Medulla oblongata (tissue), 1 donor: ENCODE measurements at regions not wholly inside any gene's neighbourhood (a gene's known extent, or its start where the extent isn't known, plus 50 kb on each side); places are given as distances from the start of the nearest gene placed in this dataset.

Source experiments
- DNase-seq: peaks from one replicate; pipeline ENCODE4 v3.0.0-alpha.2; 2015; ENCODE audit errors: extremely low spot score

DNA sequence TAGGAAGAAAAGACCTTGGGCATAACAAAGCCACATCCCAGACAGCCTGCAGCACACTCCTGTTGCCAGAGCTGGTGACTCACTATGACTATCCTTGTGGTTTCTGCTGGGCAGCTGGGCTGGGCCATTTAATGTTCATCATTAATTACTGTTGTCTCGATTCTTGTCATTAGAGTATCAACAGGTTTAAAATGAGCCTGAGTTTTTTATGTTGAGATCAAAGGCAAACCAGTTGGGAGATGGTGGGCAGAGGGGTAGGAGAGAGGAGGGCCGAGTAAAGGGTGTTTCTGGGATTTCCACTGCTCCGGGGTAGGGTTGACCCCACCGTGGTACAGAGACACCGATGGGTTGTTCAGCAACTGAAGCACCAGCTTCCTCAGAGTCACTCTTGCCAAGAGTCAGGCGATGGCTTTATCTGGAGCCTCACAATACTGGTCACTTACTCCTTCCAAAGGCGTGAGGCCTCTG is 128.7 kb upstream of the LYZL1 start:
- DNase-seq = no peak

- no peak for DNase-seq
These were observed 125.1 kb upstream of the LYZL1 start for GRCh38 chr10:29163746-29164145.

- no peak for DNase-seq
These were observed 122.2 kb upstream of the LYZL1 start for GRCh38 chr10:29166713-29167112.

GRCh38 chr10:29169021-29169420 is 119.8 kb upstream of the LYZL1 start:
- DNase-seq = no peak

DNA sequence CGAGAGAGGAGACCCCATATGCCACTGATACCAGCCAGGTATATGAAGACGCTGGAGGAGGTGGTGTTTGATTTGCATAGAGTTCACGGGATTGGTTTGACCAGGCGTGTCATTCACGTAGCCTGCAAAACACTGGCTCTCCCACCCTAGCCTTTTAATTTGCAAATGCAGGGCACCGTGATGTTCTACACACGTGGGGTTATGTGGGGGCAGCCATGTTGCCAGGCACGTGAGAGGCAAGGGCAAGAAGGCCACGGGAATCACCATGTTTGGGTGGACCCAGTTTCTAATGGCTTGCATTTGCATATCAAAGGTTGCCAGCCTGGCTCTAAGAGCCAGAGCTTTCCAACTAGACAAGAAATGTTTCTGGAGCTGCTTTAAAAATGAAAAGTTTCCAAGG is 117.2 kb upstream of the LYZL1 start:
- no peak for DNase-seq

GRCh38 chr10:29174389-29174788 is 114.5 kb upstream of the LYZL1 start:
- no peak for DNase-seq

DNA sequence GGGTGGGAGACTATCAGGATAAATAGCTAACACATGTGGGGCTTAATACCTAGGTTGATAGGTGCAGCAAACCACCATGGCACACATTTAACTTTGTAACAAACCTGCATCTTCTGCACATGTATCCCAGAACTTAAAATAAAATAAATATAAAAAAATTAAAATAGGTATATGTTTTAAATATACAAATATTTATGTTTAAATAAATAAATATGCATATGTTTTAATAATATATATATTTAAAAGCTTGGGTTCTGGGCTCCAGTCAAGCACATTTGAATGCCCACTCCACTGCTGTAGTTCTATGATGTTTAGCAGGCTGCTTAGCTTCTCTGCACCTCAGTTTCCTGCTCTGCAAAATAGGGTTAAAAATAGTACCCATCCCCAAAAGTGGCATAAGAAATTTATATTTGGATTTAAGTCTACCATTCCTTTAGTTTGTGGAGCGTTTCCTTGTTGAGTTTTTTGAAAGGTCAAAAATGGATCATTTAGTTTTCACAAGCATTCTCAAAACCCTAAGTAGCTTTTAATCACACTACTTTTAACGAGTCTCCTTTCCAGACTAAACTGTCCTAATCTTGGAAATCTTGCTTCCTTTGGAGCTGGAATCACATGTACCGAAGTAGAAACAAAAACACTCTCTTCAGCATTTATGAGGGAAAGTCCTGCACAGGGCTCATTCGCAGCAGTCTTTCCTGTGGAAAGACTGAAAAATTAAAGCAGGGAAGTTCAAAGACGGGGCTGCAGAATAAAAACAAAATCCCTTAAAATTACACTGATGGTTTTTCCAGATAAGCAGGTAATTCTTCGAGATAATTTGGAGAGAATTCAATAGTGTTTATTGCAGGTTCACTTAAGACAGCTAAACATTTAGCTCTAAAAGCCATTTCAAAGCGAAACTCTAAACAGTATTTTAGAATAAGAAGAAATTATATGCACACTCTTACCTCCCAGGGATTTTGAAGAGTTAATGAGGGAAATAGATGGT is 111.7 kb upstream of the LYZL1 start:
- peak; percentile 12 for DNase-seq

GRCh38 chr10:29181936-29182335 is 106.9 kb upstream of the LYZL1 start:
- DNase-seq = no peak

DNA sequence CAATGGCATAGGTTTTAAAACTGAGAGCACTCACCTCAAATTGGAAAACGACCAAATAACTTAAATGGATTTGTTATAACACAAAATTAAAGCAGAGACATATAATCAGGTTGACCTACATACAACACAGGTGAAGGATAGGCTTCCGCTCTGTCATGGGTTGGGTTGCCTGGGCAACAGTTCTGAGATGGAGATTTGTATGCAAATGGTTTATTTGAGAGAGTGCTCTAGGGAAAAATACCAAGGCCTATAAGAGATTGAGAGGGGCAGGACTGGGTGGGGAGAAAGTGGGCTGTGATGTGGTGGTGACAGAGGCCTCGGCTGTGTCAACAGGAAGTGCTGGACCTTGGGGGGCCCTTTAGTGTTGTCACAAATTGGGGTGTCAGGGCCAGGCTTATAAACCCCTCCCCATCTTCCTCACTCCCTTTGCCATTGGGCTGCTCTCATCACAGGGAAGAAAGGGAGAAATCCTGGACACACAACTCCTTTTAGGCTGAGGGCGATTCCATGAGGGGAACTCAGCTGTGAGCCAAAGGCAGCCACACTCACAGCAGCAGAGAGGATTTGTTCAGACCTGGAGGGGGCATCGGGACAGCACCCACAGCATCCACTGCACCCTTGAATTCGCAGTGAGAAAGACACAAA is 105.4 kb upstream of the LYZL1 start:
- DNase-seq = no peak

DNA sequence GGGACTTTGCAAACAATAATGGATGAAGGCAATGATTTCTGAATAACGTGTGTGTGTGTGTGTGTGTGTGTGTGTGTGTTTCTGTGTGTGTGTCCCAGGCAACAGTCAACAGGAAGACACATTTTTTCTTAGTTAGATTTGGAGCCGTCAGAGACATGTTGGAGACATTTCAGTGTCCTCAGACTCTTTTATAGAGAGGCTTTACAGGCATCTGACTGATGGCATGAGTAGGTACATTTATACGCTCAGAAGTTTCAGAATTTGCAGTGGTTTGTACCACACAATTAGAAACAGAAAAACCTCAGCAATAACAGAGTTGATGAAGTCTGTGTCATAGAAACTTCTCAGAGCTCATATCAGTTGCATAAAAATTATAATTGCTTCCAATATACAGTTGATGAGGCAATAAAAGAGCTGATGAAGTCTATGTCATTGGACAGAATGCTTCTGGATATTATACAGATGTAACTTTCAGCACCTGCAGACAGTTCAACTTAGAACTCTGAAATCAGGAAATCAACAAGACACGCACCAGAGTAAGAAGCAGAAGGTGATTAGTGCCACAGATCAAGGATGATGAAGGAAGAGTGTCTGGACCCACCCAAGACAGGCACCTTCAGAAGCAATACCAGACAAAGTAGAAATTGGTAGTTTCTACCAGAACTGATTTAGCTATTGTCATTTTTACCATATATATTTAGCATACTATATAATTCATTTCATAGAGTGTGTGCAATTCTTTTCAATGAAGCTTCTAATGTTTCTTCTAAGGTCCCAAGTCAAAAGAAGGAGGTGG is 104.5 kb upstream of the LYZL1 start:
- no peak for DNase-seq

- no peak for DNase-seq
These were observed 103.8 kb upstream of the LYZL1 start for GRCh38 chr10:29185050-29185449.

DNA sequence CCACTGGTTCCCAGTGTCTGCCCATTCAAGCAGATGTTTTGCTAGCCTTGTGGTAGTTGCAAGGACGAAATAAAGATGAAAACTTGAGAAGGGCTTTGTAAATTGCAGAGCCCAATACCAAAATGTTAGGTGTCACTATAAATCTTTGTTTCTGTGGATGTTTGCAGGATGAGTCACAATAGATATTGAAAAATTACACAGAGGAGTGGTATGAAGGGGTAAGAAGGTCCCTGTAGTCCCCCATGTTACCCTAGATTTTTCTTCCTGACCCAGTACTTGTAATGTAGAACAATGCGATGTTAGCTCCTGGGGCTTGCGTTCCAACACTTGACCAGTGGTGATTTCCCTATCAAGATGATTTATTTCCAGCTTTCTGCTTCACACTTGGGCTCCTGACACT is 102.6 kb upstream of the LYZL1 start:
- no peak for DNase-seq

- peak; percentile 24 for DNase-seq
These were observed 99.6 kb upstream of the LYZL1 start for GRCh38 chr10:29189256-29189655.

DNA sequence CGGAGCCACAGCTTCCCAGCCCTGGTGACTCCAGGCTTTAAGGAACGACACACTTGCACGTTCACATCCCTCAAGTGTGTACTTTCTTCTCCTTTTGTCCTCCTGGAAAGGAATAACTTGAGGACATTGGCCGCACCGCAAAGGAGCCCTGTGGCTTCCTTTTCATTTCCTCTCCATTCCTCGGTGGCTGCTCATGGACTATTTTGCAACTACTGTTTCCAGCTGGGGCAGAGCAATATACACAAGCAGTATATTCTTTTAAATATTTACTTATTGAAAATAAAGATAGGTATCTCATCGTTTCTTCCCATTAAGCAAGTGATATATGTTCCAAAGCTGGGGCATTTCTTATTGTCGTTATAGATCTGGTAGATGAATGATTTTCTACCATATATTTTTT is 97.2 kb upstream of the LYZL1 start:
- no peak for DNase-seq

DNA sequence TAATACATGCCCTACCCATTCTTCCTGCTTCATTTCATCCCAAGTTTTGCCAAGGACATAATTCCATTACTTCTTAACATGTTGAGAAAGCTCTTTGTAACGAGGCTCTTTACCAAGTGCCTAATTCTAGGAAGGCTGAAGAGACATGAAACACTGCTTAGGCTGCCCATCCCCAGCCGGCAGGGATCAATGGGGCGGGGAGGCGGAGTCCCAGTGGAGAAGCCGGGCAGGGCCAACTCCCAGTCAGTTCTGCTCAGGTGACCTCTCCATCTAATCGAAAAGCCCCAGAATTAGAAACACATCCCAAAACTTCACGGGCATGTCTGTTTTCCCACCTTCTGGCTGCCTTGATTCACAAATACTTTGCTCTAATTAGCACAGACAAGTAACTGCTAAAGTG is 89.5 kb upstream of the LYZL1 start:
- DNase-seq = no peak

DNA sequence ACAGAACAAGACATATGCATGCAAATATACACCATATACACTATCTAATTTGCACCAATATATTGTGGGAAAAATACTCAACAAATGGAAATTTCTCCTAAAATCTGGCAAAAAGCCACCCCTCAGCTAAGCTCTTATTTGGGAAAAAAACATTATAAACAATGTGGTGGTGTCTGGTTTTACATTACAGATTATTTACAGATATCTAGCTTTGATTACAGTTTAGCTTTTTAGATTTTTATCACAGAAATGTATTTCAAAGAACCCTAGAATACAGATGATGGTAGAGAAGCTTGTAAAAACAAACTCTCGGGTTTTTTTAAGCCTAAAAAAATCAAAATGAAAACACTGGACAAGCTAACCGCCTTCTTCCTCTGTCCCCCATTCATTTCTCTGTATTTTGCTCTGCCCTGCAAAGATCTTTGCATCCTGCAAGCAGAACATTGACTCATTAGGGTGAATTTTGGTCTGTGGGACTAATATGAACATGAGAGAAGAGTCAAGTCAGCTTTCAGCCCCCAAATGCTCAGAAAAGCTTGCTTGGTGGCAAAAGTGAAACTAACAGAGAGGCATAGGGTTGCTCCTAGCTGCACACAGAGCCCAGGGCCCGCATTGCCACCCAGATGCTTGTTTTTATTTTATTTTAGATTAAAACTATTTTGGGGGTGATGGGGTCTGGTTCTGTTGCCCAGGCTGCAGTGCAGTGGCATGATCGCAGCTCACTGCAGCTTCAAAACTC is 88.8 kb upstream of the LYZL1 start:
- DNase-seq = no peak

DNA sequence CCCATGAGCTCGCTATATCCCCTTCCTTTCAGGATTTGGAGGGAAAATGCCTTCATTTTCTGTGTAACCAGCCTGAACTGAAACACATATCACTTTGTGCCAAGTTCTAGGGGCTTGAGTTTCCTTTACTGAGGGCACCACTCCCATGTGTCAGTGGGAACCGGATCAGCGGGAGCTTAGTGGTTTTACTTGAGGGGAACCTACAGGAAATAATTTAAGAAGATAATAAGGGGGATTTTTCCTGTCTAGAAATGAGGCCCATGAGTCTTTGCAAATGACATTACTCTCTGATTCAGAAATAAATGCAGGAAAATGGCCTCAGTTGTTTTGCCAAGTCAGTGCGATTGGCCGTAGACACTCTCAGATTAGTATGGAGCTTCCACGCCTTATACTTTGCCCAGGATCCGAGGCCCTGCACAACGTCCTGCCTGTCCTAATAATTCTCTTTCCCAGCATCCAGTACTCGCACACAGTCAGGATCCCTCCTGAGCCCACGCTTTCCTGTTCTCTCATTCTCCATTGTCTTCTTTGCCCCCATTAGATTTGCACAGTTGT is 86.4 kb upstream of the LYZL1 start:
- no peak for DNase-seq

- no peak for DNase-seq
These were observed 85.4 kb upstream of the LYZL1 start for GRCh38 chr10:29203432-29203831.

GRCh38 chr10:29204070-29204800 is 84.6 kb upstream of the LYZL1 start:
- DNase-seq = no peak

DNA sequence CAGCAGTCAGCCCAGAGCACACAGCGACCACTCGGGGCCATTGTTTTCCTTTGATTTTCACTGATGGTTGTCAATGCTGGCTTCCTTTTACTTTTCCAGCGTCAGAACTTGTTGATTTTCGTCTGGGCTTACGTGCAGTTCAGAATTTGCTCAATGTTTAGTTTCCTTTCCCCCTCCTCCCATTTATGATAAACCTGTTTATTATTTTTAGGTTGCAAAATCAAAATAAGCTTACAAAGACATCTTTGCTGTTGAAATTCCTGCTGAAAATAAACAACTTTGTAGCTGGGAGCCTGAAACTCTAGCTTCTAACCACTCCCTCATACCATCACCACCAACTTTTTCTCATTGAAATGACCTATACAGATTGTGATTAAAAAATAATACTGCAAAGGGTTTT is 83.1 kb upstream of the LYZL1 start:
- no peak for DNase-seq

DNA sequence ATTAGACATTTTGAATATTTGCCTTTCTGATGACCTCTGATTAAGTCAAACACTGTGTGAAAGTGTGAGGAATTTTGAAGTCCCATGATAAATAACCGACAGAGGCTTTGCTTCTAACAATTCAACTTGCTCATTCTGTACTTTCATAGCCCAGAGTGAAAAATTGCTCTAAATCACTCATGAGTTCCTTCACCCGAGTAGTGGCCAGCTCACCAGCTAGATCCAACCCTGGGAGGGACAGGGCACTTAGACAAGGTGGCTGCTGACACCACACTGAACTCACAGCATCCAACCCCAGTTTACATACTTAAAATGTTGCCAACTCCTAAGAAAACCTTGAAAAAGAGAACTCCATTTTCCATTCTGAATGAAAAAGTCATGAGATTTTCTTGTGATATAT is 80.0 kb upstream of the LYZL1 start:
- DNase-seq = no peak
